Stimulated activated naive CD8-positive, alpha-beta T cell treated with anti-CD3 and anti-CD28 coated beads, Interleukin-15, amount 100 ng/mL, for 72 hours (primary cell): ENCODE measurements at regions not wholly inside any gene's neighbourhood (a gene's known extent, or its start where the extent isn't known, plus 50 kb on each side); places are given as distances from the start of the nearest gene placed in this dataset.

ENCODE experiments used
- ATAC-seq: fragments of 150-1000 bp; cut with Tn5 transposase; 2 replicates; pipeline ENCODE4 v1.10.0; 2021; ENCODE audit warnings: mild to moderate bottlenecking, moderate library complexity
- DNase-seq, 2 donors: peaks; one replicate each; pipeline ENCODE4 v3.0.0; 2021 to 2022
- H3K27ac Mint-ChIP-seq, 2 donors: one replicate each; pipeline ENCODE4 v1.8.0; 2022; ENCODE audit warnings: mild to moderate bottlenecking in 2 of 2, mixed read lengths in 2 of 2, moderate library complexity in 2 of 2
- H3K27me3 Mint-ChIP-seq: one replicate; pipeline ENCODE4 v1.8.0; 2022; ENCODE audit warnings: mixed read lengths
- H3K4me1 Mint-ChIP-seq: one replicate; pipeline ENCODE4 v1.8.0; 2022; ENCODE audit warnings: mild to moderate bottlenecking, mixed read lengths
- H3K4me3 Mint-ChIP-seq, 2 donors: one replicate each; pipeline ENCODE4 v1.8.0; 2022; ENCODE audit warnings: mild to moderate bottlenecking in 2 of 2, mixed read lengths in 2 of 2, moderate library complexity in 1 of 2
- H3K9me3 Mint-ChIP-seq, 2 donors: one replicate each; pipeline ENCODE4 v1.8.0; 2022; ENCODE audit warnings: mixed read lengths in 2 of 2

DNA sequence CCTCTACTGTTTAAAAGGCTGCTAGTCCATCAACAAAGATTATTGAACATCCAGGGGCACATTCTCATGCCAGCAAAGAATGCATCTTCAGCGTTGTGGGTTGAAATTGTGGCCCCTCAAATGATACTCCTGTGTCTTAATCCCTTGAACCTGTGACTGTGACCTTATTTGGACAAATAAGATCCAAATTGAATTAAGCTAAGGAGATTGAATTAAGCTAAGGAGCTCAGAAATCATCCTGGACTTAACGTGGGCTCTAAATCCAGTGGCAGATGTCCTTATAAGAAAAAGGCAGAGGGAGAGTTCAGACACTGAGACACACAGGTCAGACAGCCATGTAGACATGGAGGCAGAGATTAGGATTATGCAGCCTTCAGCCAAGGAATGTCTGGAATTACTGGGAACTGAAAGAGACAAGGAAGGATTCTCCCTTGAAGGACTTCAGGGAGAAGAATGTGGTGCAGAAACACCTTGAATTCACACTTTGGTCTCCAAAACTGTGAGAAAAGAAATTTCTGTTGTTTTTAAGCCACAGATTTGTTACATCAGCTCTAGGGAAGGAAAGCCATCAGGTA is 57.3 kb upstream of the SLC24A5 start:
- Mint-ChIP-seq H3K9me3 (no peaks in the 10 kb centered on the region), H3K27ac (no peak overlapping the region), H3K27me3 (peaks cover 13% of the 10 kb centered on the region), H3K4me3 (no peak overlapping the region), H3K4me1 (no peaks in the 10 kb centered on the region)
- ATAC-seq (no peak), DNase-seq (no peak)

GRCh38 chr15:48064421-48064820 is 56.4 kb upstream of the SLC24A5 start:
- Mint-ChIP-seq H3K4me1 (no peaks in the 10 kb centered on the region), H3K27me3 (peaks cover 13% of the 10 kb centered on the region), H3K27ac (no peak overlapping the region), H3K4me3 (no peak overlapping the region), H3K9me3 (no peaks in the 10 kb centered on the region)
- ATAC-seq: no peak
- DNase-seq: no peak

DNA sequence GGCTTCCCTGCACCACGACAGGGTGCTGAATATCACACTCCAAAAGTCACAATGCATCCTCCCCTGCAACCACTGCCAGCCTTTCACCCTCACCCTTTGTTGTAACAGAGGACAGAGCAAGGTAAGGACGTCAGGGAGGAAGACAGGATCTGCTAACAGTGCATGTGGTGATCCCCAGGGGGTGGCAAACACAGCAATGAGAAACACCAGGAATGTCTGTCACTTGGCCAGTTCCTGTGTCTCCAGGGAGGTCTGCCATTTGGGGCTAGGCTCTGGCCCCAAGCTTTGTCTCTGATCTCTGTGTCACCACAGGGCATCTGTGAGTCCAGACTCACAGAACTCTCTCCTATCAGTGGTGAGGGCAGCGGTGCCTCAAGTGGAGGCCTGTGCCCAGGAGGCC is 54.3 kb upstream of the SLC24A5 start:
- Mint-ChIP-seq H3K27me3 (peaks cover 20% of the 10 kb centered on the region), H3K4me3 (no peak overlapping the region), H3K9me3 (peaks cover 0 to 7% of the 10 kb centered on the region in 2 donors), H3K27ac (peak overlapping the region in 1 of 2 donors; percentile 61), H3K4me1 (no peaks in the 10 kb centered on the region)
- ATAC-seq (no peak), DNase-seq (no peak)
